NCI-H1092 treated with DMSO at 0.1 percent for 48 hours (cell line): ENCODE measurements at regions not wholly inside any gene's neighbourhood (a gene's known extent, or its start where the extent isn't known, plus 50 kb on each side); places are given as distances from the start of the nearest gene placed in this dataset.
A peak's percentile ranks its signal among the peaks of the same experiment; 100 is the strongest.

ENCODE experiments used
- DNase-seq: peaks from one replicate; lab custom pipeline; 2025; lab: John Stamatoyannopoulos, UW

DNA sequence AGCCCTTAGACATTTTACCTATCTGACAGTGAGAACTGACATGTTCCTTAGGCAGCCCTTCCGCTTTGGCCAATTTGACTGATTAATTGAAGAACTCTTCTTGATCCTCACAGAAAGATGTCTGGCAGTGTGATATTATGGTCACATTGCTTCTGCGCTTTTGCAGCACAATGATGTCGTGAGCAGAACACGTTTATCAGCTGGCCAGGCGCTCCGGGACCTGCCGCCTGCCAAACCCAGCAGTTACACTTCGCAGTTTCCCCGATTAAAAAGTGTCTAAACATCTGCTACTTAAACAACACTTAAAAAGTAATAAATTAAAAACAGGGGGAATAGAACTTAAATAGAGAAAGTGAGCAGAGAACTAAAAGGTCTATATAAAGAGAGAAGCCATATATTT lies 103.5 kb upstream of the ETS2 start:
- DNase-seq = peak; percentile 71

DNA sequence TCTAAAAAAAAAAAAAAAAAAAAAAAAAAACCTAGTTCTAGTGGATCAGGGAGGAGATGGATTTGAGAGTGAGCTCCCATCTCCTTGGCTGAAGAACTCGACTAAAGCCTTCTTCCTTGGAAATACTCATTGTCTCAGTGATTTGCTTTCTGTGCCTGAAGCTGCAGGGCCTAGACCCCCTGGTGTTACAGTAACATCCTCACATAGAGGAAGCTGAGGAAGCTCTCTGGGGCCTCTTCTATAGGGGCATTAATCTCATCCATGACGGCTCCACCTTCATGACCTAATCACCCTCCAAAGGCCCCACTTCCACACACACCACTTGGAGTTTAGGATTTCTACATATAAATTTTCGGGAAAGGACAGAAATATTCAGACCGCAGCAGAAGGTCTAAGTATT lies 95.9 kb upstream of the ETS2 start:
- DNase-seq = no peak

DNA sequence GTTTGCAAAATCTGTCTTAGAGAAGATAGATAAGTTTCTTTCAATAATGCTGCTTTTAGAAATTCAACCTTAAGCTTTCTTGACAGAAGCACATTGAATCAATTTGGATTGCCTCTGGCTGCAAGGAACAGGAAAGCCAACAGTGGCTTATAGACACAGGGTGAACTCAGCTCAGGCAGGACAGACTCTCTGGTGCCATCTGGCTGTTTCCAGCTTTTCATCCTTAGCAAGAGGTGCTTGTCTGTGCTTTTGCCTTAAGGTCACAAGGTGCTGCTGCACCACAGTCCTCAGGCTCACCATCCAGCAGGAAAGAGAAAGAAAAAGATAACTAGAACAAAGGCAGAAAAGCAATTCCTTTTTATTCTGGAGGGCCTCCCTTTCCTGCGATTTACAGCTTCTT lies 93.7 kb upstream of the ETS2 start:
- peak; percentile 96 for DNase-seq

DNA sequence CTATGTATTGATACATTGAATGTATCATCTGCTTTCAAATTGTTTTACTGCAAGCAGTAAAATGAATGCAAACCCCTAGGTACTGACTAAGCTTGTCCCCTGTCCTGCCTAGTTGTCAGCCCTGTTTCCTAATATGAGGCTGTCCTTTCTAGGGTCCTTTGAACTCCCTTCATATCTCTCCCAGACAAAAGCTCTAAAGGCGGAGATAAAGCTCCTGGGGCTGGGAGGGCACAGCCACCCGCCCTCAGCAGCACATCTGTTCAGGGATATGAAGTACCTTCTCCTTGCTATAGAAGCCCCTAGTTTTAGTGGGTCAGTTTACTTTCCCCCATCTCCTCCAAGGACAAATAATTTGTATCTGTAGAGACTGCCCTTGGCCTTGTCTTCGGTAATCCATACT lies 93.1 kb upstream of the ETS2 start:
- DNase-seq = no peak

DNA sequence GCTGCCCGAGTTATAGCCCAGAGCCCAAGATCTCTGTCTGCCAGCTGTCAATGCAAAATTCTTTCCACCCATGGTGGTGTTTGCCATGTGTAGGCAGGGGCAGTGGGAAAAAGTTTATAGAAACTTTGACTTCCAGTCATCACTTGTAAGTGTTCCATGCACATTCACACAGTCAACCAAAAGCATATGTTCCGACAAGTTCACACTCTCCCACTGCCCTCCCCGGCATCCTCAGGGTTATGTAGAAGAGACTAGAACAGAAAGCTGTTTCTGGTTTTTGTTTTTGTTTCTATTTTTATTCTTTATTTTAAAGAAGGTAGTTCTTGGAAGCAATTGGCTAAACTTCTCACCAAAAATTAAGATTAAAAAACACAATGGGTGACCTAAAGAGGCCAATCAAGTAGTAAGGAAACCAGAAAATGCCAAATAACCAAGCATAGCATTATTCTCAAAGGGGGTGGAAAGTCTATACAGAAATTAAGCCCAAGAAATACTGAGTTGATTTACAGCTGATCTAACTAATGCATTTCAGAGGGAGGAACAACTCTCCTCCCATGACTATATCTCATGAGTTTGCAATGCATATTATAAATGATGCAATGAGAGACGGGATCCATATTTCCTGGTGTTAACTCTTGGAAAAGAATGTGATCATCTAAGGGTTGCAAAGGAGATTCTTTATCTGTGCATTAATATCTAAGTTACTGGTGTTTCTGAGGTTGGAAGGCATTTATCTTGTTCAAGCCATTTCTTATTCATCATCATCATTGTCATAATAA lies 91.5 kb upstream of the ETS2 start:
- DNase-seq = no peak

DNA sequence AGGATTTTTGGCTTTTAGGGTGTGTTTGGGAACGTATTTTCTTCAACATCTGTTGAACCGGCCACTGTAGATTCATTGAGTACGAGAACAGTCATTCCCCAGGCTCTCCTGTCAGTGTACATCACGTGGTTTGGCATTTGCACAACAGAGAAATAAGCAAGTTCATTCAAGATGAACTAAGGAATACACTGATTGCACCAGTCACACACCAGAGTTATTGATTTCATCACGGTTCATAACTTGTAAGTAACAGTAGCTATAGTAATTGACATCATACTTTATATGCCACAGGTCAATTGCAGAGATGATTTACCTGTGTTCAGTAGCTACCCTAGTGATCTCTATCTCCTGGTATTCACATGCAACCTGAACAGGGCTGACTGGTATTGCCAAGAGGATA lies 90.7 kb upstream of the ETS2 start:
- DNase-seq = no peak

DNA sequence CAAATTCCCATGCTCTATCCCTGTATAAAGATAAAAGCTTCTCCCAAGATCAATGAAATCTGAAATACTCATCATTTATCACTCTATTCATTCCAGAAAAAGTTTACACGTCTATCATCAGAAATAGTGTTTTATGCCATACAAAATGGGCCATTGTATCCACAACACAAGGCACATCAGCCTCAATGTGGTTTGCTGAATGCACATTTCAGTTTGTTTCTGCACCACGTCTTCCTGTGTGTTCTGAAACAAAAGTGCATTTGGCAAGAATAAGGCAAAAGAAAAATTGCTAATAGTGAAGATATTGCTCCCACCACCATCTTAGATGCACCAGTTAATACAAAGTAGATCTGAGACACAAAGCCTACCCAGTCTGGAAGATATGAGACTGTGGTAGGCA lies 89.6 kb upstream of the ETS2 start:
- no peak for DNase-seq

DNA sequence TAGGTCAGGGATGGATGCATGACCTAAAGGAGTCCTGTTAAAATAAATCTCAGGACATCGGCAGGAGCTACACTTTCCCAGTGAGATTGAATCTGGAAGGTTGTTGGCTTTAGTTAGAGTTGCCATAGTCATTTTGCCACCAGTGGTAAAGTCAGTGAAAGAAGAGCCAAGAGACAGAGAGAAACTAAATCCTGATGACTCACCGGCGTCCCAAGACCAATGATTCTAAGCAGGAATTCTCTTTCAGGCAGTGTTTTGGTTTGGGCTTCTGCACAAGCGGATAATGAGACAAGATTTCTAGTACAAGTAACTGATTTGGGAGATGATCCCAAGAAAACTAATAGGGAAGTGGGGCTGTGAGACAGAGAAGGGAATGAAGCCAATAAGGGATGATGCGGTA lies 88.8 kb upstream of the ETS2 start:
- no peak for DNase-seq

DNA sequence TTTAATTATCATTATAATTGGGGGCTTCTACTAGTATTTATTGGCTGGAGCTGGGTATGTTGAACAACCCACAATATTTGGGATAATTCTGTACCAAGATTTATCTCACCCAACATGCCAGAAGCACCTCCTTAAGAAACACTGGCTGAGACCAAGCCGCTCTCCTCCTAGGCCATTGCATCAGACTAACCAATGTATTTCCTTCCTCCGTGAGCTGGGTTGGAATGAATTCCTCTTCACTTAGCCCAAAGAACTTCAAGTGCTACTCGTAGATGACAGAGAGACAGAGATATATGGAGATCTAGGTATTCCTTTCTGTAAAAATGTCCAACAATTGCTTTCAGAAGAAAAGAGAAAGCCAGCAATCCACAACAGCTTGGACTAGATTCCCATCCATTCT lies 87.2 kb upstream of the ETS2 start:
- no peak for DNase-seq

DNA sequence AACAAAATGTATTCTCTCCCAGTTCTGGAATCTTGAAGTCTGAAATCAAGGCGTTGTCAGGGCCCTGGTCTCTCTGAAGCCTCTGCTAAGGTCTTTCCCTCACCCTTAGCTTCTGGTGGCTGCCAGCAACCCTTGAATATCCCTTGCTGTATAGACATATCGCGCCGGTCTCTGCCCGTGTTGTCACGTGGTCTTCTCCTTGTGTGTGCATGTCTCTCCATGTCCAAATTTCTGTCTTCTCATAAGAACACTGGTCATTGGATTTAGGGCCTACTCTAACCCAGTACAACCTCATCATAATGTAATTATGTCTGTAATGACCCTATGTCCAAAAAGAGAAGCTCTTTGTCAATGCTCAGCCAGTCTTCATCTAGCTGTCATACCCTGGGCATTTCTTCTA lies 85.7 kb upstream of the ETS2 start:
- no peak for DNase-seq

DNA sequence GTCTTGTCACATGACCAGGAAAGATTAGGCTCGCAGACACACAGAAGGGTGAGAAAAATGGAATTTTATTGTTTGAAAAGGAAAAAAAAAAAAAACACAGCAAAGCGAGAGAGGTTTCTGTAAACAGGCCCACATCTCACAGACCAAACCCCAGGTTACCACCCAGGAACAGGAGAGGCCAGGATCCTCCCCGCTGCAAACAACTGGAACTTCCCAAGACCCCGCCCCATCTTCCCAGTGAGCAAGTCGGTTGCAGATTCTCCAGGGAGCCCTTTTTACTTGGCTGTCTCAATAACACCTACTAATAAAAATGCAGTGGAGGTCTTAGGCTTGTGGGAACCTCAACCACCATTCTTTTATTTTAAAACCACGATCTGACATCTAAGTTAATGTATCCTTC lies 84.7 kb upstream of the ETS2 start:
- no peak for DNase-seq

DNA sequence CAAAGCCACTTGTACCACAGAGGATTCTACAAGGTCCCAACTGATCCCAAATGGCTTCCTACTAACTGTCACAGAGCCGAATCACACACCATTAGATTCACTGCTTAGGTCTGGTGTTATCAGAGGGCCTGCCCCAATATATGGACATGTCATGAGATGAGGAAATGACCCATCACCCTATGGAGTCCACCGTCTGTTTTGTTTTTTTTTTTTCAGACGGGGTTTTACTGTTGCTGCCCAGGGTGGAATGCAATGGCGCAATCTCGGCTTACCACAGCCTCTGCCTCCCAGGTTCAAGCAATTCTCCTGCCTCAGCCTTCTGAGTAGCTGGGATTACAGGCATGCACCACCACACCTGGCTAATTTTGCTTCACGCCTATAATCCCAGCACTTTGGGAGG lies 83.8 kb upstream of the ETS2 start:
- no peak for DNase-seq

DNA sequence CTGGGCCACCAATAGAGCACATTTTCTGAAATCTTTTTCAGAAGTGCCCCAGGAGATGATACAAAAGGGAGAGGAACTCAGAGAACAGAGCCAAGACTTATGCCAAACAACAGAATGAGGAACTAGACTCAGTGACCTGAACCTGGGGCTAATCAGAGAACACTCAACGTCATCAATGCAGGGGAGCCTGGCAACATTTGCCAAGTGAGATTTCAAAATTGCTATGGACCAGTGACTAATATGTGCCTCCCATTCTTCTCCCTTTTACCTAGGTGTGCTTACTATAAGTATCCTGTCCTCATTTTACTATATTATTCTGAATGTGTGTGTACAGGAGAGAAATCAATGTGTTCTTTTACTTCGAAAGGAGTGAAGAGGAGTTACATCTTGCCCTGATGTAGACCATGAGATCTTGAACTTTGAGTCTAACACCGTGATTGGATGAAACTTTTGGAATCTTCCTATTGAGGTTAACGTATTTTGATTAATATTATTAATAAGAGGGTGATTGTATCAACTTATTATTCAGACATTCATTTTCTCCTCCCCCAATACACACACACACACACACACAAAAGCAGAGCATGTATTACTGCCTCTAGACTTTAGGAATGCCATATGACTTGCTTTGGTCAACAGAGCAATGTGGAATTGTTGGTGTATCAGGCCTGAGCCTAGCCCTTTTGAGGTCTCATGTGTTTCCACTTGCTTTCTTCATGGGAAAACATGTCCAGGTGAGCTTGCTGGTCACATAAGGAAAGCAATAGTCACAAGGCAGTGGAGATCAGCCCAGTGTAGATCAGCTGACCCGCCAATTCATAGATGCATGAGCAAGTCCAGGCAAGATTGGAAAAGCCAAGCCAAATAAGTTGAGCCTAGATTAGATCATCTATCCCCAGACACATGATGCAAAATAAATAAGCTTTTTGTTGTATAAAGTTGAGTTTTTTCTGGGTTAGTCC lies 80.3 kb upstream of the ETS2 start:
- no peak for DNase-seq

DNA sequence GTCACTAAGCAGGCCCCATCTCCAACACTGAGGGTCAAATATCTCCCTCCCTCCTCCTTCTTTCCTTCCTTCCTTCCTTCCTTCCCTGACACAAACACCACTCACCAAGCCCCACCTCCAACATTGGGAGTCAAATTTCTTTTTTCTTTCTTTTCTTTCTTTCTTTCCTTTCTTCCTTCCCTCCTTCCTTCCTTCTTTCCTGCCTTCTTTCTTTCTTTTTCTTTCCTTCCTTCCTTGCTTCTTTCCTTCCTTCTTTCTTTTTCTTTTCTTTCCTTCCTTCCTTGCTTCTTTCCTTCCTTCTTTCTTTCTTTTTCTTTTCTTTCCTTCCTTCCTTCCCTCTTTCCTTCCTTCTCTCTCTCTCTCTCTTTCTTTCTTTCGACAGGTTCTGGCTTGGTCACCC lies 79.2 kb upstream of the ETS2 start:
- DNase-seq = no peak

DNA sequence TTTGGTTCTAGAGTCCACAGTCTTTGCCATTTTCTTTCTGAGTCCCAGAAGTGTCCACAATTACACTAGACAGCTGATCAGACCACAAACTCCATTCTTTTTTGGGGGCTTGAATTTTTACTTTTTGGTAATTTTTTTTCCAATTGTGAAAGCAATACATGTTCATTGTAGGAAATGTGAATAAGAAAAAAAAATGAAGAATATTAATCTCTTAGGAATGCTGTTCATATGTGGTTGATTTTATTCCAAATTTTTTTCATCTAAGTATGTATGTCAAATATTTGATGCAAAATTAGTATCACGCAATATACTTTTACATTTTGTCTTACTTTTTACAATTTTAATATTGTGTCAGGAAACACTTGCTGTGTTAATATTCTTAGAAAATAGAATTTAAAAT lies 76.4 kb upstream of the ETS2 start:
- DNase-seq = no peak

DNA sequence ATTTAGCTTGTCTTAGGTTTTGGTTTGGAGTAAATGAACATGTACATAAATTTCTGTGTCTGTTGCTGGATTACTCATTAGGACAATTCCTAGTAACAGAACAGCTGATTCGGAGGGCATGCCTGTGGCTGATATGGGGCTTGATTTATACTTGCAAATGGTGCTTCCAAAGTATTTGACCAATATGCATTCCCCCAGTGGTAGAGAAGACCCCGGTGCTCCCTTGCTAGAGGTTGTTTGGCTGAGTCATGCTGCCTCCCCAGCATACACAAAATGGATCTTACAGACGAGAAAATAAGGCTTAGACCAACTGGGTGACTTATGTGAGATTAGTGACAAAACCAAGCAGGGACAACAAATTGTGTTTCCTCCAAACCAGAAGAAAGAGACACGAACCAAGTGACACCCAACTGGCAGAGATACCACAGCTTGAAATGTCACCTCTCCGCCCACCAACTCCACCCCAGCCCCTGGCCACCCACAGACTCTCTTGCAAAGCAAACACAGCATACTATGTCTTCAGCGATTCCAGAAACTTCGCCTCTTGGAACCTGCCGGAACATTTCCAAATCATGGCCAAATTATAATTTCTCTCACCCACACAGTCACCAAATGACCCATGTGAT lies 75.9 kb upstream of the ETS2 start:
- no peak for DNase-seq

DNA sequence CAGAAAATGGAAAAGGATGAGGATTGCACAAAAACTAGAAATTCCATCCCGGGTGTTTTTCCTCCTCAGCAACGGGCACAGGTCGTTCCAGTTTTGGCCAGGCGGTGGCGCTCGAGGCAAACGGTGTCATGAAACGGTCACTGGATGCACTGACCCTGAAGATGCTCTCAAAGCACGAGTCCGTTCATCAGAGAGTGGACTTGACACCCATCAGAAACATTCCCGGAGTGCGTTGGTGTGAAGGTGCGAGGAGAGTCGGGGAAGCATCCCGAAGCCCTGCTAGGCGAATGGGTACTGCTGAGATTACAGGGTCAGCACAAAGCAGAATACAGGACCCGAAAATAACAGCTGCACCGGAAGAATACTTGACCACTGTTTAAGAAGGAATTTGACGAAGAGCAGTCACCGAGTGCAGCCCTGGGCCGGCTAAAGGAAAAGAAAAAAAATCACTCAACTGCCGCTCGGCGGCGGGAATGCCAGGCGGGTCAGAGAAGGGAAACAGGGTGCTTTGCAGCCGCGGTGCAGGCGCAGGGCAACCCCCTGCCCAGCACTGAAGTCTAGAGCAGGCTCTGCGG lies 71.7 kb upstream of the ETS2 start:
- peak; percentile 92 for DNase-seq

DNA sequence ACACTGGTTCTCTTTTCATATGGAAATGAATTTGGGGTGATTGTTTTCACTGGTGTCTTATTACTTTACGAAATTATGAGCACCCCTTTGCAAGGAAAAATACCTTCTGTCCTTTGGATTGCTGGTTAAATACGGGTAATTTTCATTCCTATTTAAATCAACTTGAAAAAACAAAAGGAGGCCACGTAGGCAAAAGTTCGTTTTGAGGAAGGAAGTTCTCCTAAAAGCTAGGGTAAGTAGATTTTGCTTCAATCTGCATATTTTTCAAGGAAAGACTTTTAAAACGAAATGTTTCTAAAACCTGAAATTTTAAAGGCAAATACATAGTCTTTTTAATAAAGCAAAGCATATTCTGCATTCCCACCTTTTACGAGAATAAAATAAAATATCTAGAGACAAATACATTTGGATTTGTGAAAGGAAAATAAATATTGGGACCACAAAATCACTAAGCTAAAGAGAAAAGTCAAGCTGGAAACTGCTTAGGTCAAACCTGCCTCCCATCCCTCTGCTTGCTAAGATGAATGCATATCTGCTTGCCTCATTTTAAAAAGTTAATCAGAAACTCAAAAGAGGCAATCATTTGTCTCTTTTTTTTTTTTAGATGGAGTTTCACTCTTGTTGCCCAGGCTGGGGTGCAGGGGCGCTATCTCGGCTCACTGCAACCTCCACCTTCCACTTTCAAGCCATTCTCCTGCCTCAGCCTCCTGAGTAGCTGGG lies 70.9 kb upstream of the ETS2 start:
- DNase-seq = no peak

DNA sequence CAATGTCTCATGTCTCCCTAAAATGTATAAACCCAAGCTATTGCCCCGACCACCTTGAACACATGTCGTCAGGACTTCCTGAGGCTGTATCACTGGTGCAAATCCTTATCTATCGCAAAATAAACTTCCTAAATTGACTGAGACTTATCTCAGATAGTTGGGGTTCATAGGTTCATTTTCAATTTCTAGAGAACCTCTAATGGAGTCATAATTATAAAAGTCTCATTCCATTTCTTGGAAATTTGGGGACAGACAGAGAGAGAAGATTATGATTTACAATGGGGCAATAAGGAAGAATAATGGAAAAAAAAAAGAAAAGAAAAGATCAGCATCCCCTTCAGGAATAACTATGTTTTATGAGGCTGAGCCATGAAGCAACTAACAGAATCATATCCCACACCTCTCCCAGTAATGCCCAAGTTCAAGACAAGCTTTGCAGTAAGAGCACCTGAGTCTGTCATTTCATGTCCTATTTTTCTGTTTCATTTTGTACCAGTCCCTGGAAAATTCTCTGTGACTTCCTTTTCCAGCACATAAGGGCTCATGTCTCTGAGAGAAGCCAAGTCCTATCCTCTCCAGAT lies 70.0 kb upstream of the ETS2 start:
- DNase-seq = no peak

DNA sequence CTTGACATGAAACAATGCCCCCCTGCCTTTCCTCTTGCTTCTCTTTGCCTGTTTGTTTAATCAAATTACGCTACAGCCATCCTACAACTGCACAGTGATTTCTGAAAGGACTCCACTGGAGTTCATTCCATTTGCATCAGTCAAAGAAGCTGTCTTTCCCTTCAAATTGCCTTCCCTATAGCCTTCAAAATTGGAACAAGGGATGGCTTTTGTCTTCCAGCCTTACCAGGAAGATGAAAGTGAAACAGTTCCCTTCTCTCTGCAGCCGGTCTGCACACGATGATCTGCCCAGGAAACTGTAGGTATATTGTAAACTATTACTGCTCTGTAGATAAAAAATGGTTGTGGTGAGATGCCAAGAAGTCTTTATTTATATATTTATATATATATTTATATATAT lies 65.6 kb upstream of the ETS2 start:
- DNase-seq = no peak

DNA sequence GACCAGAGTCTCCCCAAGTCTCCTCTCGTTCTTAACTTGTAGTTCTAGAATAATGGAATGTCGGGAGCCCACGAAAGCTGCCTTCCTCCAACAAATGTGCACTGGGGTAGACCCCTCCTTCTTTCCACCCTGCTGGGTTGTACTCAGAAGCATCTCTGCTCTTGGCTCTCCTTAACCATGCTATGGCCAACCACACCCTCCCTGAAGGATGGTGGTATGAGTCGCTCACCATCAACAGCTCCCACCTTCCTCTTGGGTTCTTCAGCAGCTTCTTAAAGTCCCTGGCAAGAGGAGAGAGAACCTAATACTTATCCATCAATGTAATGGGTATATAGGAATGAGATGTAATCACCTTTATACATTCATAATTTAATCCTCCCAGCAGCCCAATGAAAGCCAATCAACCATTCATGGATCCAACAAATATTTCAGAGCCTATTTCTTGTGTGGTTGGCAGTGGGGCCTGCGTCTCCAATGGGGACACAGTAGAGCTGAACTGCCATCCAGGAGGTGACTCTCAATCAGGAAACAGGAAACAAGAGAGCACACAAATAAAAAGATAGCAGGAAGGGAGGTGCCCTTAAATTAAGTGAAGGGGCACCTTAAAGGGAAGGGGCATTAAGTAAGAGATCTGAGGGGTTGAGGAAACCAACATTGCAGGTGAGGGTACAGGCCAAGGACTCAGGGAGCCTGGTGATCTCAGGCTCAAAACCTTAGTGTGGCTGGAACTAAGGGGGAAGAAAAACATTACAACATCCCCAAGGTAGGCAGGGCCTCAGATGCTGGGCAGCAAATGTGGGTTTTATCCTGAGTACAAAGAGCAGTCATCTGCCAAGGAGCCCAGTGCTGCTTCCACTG lies 64.4 kb upstream of the ETS2 start:
- no peak for DNase-seq
